ENCODE measurements at regions not wholly inside any gene's neighbourhood (a gene's known extent, or its start where the extent isn't known, plus 50 kb on each side); places are given as distances from the start of the nearest gene placed in this dataset.
A peak's percentile ranks its signal among the peaks of the same experiment; 100 is the strongest.
"Not testable (repeated sequence)": the region's sequence is repeated elsewhere in the genome, so short reads cannot be mapped to it uniquely, and the experiment has no call there.

GRCh38 chr5:57738301-57738700, 255.7 kb upstream of the ACTBL2 start:
- Histone ChIP-seq H3K27ac (ENCODE audit: low read depth in 1 of 2, low read length in 2 of 2) (no peak overlapping the region), H3K9ac (ENCODE audit: low read depth in 1 of 2, low read length in 2 of 2) (no peak overlapping the region), H3K27me3 (ENCODE audit: control insufficient read depth in 4 of 4, insufficient read depth in 4 of 4, low read length in 3 of 4) (no peaks in the 10 kb centered on the region), H3K4me1 (ENCODE audit: control insufficient read depth in 4 of 4, insufficient read depth in 4 of 4, low read length in 3 of 4) (peaks cover 0 to 2% (median 0%) of the 10 kb centered on the region in 4 donors), H3K36me3 (ENCODE audit: control insufficient read depth in 4 of 4, insufficient read depth in 3 of 4, low read depth in 1 of 4, low read length in 3 of 4) (no peaks in the 10 kb centered on the region), H3K4me3 (ENCODE audit: low read depth in 1 of 3, low read length in 3 of 3) (no peak overlapping the region), H3K9me3 (ENCODE audit: control insufficient read depth in 4 of 4, low read length in 3 of 4) (no peaks in the 10 kb centered on the region)
- DNase-seq (ENCODE audit: low spot score): no peak
- no peak for TF ChIP-seq FOXA2 (IDR thresholded peaks at IDR 0.05)
- TF ChIP-seq NR2F2 (IDR thresholded peaks at IDR 0.05): no peak
- no peak for TF ChIP-seq RAD21 (IDR thresholded peaks at IDR 0.05)
- TF ChIP-seq HNF4A (conservative IDR thresholded peaks at IDR 0.05): peak in 1 of 2 donors; percentile 9
- 92% methylated on average over 2 of the region's 2 CpGs for WGBS

- Histone ChIP-seq H3K27ac (ENCODE audit: low read depth in 1 of 2, low read length in 2 of 2) (no peak overlapping the region), H3K9ac (ENCODE audit: low read depth in 1 of 2, low read length in 2 of 2) (no peak overlapping the region)
- WGBS: 92% methylated on average over 4 of the region's 4 CpGs
These were observed 254.1 kb upstream of the ACTBL2 start for GRCh38 chr5:57736716-57737115.

GRCh38 chr5:57735279-57736153, 252.9 kb upstream of the ACTBL2 start:
- H3K9ac ChIP-seq (ENCODE audit: low read depth in 1 of 2, low read length in 2 of 2); H3K27ac ChIP-seq (ENCODE audit: low read depth in 1 of 2, low read length in 2 of 2); H3K27me3 ChIP-seq (ENCODE audit: control insufficient read depth in 4 of 4, insufficient read depth in 4 of 4, low read length in 3 of 4); H3K4me1 ChIP-seq (ENCODE audit: control insufficient read depth in 4 of 4, insufficient read depth in 4 of 4, low read length in 3 of 4); H3K36me3 ChIP-seq (ENCODE audit: control insufficient read depth in 4 of 4, insufficient read depth in 3 of 4, low read depth in 1 of 4, low read length in 3 of 4); DNase-seq (ENCODE audit: low spot score); H3K9me3 ChIP-seq (ENCODE audit: control insufficient read depth in 4 of 4, low read length in 3 of 4); H3K4me3 ChIP-seq (ENCODE audit: low read depth in 1 of 3, low read length in 3 of 3): not testable (repeated sequence)
- 85% methylated on average over 7 of the region's 7 CpGs for WGBS

More at GRCh38 chr5:57736716-57737115, 254.1 kb upstream of the ACTBL2 start:
- no peaks in the 10 kb centered on the region for H3K9me3 ChIP-seq (ENCODE audit: control insufficient read depth in 4 of 4, low read length in 3 of 4)
- DNase-seq (ENCODE audit: low spot score): no peak
- no peaks in the 10 kb centered on the region for H3K27me3 ChIP-seq (ENCODE audit: control insufficient read depth in 4 of 4, insufficient read depth in 4 of 4, low read length in 3 of 4)
- H3K4me1 ChIP-seq (ENCODE audit: control insufficient read depth in 4 of 4, insufficient read depth in 4 of 4, low read length in 3 of 4): peaks cover 0 to 2% (median 0%) of the 10 kb centered on the region in 4 donors
- H3K4me3 ChIP-seq (ENCODE audit: low read depth in 1 of 3, low read length in 3 of 3): no peak overlapping the region
- TF ChIP-seq MAX (IDR thresholded peaks at IDR 0.05) (no peak), EGR1 (IDR thresholded peaks at IDR 0.05; ENCODE audit: low read depth in 2 of 2) (no peak), SP1 (IDR thresholded peaks at IDR 0.05) (no peak), ATF3 (IDR thresholded peaks at IDR 0.05) (no peak), CTCF (IDR thresholded peaks at IDR 0.05; ENCODE audit: low read depth, low read length, missing input control) (no peak), FOXA1 (IDR thresholded peaks at IDR 0.05) (no peak), REST (IDR thresholded peaks at IDR 0.05) (no peak), NR2F2 (IDR thresholded peaks at IDR 0.05) (no peak), RXRA (IDR thresholded peaks at IDR 0.05) (no peak), JUND (IDR thresholded peaks at IDR 0.05) (no peak), FOXA2 (IDR thresholded peaks at IDR 0.05) (no peak), TAF1 (conservative IDR thresholded peaks at IDR 0.05) (no peak)
- H3K36me3 ChIP-seq (ENCODE audit: control insufficient read depth in 4 of 4, insufficient read depth in 3 of 4, low read depth in 1 of 4, low read length in 3 of 4): no peaks in the 10 kb centered on the region

Measured in liver (tissue), 8 donors.